ENCODE measurements at regions not wholly inside any gene's neighbourhood (a gene's known extent, or its start where the extent isn't known, plus 50 kb on each side); places are given as distances from the start of the nearest gene placed in this dataset.

DNA sequence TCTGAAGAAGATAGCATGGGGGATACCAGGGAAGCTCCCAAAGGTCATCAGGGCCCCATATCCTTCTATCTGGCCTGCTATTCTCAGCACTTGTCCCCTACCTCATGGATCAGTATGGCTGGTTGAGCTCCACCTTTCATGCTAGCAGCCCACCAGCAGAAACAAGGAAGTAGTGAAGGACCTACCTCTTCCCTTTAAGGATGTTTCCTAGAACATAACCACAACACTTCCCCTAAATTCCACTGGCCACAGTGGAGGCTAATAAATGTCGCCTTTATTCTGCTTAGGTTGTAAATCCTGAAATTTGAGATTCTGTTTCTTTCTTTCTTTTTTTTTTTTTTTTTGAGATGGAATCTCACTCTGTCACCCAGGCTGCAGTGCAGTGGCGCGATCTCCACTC lies 128.6 kb upstream of the PARP11 start:
- Mint-ChIP-seq H3K9me3 (peaks cover 7% of the 10 kb centered on the region), H3K36me3 (no peaks in the 10 kb centered on the region), H3K27me3 (peaks cover 4% of the 10 kb centered on the region), H3K27ac (no peak overlapping the region), H3K4me3 (no peak overlapping the region), H3K4me1 (peaks cover 26% of the 10 kb centered on the region)
- ATAC-seq (ENCODE audit: low read depth) (no peak), DNase-seq (no peak)
- POLR2A ChIA-PET, result interaction anchor here (0.7 kb wide), 1 partner anchor 92 kb away, joined by 3 read pairs; no protein-coding TSS in a partner anchor

DNA sequence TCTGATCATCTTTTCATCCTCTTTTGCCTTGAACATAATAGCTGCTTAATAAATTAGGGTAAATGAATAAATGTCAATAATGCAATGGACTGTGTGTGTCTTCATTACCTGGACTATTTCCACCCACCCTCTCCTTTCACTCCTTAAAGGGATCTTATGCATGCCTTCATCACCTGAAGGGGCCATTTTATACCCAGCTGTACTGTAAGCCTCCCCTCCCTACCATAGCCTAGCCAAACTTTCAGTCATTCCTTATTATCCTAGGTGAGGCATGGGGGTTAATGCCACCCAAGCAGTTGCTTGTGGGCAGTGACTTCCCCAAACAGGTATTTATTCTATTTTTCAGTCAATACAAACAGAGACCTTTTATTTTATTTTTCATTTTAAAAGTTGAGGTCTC lies 127.8 kb upstream of the PARP11 start:
- H3K4me1 Mint-ChIP-seq, result peaks cover 26% of the 10 kb centered on the region

DNA sequence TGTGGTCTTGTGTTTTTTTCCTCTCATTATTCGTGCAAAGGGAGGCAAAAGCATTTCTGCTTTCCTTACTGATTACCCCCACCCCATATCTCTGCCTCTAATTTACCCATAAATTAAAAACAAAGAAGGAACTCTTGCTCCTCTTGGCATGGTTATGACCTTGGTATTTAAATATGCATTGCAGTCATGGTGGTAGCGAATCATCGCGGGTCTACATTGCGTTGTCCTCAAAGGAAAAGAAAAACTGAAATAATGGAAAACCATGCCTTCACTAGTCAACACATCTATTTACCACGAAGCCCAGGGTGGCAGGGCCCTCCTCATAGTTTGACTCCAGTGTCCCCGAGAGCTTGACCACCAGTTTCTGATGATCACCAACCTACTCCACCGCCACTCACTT lies 126.7 kb upstream of the PARP11 start:
- H3K27me3 Mint-ChIP-seq, result peaks cover 4% of the 10 kb centered on the region
- ATAC-seq (ENCODE audit: low read depth) (no peak), DNase-seq (no peak)
- peaks cover 24% of the 10 kb centered on the region for H3K4me1 Mint-ChIP-seq
- H3K4me3 Mint-ChIP-seq, result no peak overlapping the region
- POLR2A ChIA-PET, result interaction anchor here (1.7 to 2.9 kb wide), 2 partner anchors 269 to 276 kb away, joined by 9 to 13 read pairs; no protein-coding TSS in a partner anchor
- no peaks in the 10 kb centered on the region for H3K36me3 Mint-ChIP-seq
- no peak overlapping the region for H3K27ac Mint-ChIP-seq
- peaks cover 7% of the 10 kb centered on the region for H3K9me3 Mint-ChIP-seq

More for the DNA sequence above, 127.8 kb upstream of the PARP11 start:
- DNase-seq, result no peak
- Mint-ChIP-seq H3K4me3 (no peak overlapping the region), H3K27ac (no peak overlapping the region), H3K9me3 (peaks cover 7% of the 10 kb centered on the region), H3K27me3 (peaks cover 4% of the 10 kb centered on the region), H3K36me3 (no peaks in the 10 kb centered on the region)
- ATAC-seq (ENCODE audit: low read depth), result no peak
- POLR2A ChIA-PET, result interaction anchor here (1.7 kb wide), 1 partner anchor 275 kb away, joined by 9 read pairs; no protein-coding TSS in a partner anchor

DNA sequence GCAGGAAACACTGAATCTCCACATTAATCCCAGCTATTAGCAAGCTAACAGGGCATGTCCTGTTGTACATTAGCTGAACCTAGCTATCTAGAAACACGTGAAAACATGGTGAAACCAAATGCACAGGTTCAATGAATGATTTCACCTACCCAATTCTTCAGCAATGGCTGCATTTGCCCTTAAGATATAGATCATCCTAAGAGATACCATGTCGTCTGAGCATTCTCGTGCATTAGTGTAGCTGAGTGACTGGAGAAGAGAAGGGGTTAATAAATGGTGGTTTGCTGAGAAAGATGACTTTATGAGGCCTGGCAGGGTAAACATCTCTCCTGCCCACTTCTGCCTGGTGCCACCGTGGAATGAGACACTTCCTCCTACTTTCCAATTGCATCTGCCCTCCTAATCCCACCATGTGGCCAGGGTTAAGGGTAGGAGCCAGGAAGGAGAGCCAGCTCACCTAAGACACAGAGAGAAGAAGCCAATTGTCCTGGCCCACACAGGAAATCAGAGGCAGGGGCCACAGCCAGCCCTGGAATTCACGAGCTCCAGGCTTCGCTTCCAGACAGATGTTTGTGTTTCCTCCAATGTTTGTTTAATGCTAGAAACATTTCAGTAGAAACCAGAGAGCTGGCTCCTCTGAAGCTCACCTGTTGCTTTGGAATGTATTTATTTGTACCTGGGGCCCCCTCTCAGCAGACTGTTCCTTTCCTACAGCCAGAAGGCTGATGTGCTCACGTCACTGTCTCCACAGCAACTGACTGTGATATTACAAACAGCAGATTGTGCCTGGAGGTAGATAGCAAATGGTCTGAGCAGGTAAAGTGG lies 126.0 kb upstream of the PARP11 start:
- DNase-seq, result no peak
- Mint-ChIP-seq H3K4me3 (no peak overlapping the region), H3K9me3 (peaks cover 7% of the 10 kb centered on the region)

DNA sequence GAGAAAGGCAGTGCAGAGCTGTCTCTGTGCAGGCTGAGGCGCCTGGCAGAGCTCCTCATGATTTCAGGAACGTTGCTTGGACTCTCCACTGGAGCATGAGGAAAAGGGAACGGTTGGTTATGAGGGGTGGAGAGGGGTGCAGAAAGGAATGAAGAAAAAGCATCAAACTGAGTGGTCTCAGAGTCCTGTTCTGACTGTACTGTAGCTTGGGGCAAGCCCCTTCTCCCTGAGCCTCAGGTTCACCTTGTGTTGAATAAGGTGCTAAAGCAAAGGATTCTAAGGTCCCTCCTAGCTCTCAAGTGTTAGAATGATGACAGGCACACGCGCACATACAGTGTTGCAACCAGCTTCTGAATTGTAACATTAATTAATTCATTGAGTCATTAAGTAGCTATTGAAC lies 125.2 kb upstream of the PARP11 start:
- Mint-ChIP-seq H3K36me3 (no peaks in the 10 kb centered on the region), H3K9me3 (peaks cover 7% of the 10 kb centered on the region), H3K27me3 (peaks cover 4% of the 10 kb centered on the region), H3K4me3 (no peak overlapping the region), H3K27ac (no peak overlapping the region), H3K4me1 (peaks cover 24% of the 10 kb centered on the region)
- no peak for DNase-seq
- no peak for ATAC-seq (ENCODE audit: low read depth)
- POLR2A ChIA-PET, result interaction anchor here (1.0 to 2.9 kb wide), 5 partner anchors 10 to 279 kb away, joined by 3 to 17 read pairs (median 7); partner anchors contain the start of gene CCND2

More for the DNA sequence above, 126.0 kb upstream of the PARP11 start:
- Mint-ChIP-seq H3K27me3 (peaks cover 4% of the 10 kb centered on the region), H3K27ac (no peak overlapping the region), H3K4me1 (peaks cover 24% of the 10 kb centered on the region), H3K36me3 (no peaks in the 10 kb centered on the region)
- ATAC-seq (ENCODE audit: low read depth), result no peak
- POLR2A ChIA-PET, result interaction anchor here (1.0 to 2.9 kb wide), 5 partner anchors 10 to 278 kb away, joined by 3 to 17 read pairs (median 7); partner anchors contain the start of gene CCND2

DNA sequence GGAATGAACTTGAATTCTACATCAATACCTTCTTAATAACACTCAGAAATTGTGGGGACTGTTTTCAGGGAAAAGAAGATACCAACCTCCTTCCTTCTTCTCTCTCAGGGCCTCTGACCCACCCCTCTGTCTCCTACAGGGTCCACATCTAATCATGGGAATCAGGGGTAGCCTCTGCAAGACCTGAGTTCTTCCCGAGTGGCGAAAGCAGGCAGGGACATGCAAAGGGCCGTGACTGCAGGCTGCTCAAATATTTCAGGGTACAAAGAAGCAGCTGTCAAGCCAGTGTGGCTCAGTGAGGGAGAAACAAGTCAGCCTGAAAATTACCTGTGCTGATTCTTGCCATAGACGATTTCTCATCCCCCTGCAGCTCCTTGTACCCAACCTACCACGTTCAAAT lies 123.1 kb upstream of the PARP11 start:
- Mint-ChIP-seq H3K4me1 (peaks cover 15% of the 10 kb centered on the region), H3K27me3 (peaks cover 4% of the 10 kb centered on the region), H3K4me3 (no peak overlapping the region), H3K36me3 (no peaks in the 10 kb centered on the region), H3K27ac (no peak overlapping the region), H3K9me3 (peaks cover 7% of the 10 kb centered on the region)
- POLR2A ChIA-PET, result interaction anchor here (0.6 to 2.0 kb wide), 3 partner anchors 35 to 280 kb away, joined by 3 to 9 read pairs (median 4); no protein-coding TSS in a partner anchor
- no peak for ATAC-seq (ENCODE audit: low read depth)
- no peak for DNase-seq

DNA sequence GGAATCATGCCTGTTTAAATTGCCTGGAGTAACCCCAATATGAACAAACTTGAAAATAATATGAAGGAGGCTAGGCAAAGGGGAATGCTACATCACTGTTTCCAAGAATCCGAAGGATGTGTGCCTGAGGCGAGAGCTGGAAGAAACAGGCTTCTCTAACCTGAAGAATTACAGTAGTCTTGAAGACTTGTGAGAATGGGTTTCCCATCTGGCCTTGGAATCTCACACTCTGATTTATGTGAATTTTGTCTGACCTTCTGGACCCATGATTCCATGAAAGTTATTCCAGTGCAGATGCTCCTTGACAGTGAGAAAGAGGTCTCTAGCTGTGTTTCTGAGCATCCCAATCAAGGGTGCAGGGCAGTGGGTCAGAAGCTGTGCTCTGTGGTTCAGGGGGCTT lies 122.1 kb upstream of the PARP11 start:
- DNase-seq, result no peak
- POLR2A ChIA-PET, result interaction anchor here (2.0 kb wide), 1 partner anchor 281 kb away, joined by 9 read pairs; no protein-coding TSS in a partner anchor
- H3K4me3 Mint-ChIP-seq, result no peak overlapping the region
- peaks cover 12% of the 10 kb centered on the region for H3K4me1 Mint-ChIP-seq
- no peak for ATAC-seq (ENCODE audit: low read depth)
- no peak overlapping the region for H3K27ac Mint-ChIP-seq
- no peaks in the 10 kb centered on the region for H3K36me3 Mint-ChIP-seq
- H3K27me3 Mint-ChIP-seq, result no peaks in the 10 kb centered on the region
- no peaks in the 10 kb centered on the region for H3K9me3 Mint-ChIP-seq

DNA sequence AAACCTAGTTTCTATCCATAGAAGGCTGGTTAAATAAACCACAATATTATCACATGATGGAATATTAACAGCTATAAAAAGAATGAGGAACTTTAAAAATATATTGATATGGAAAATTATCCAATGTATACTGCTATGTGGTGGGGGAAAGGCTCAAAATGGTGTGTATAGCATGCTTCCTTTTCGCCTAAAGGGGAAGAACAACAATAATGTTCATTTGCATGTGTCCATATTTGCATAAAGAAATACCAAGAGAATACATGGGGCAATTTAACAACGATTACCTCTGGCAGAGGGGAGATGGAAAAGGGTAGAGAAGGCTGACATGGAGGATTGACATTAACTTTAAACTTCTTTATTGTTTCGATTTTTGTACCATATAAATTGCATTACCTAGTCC lies 121.3 kb upstream of the PARP11 start:
- DNase-seq (no peak), ATAC-seq (ENCODE audit: low read depth) (no peak)
- no peaks in the 10 kb centered on the region for H3K36me3 Mint-ChIP-seq
- POLR2A ChIA-PET, result interaction anchor here (0.7 to 1.9 kb wide), 4 partner anchors 37 to 282 kb away, joined by 3 to 5 read pairs (median 4); partner anchors contain the start of genes CCND2 and PARP11
- H3K27me3 Mint-ChIP-seq, result no peaks in the 10 kb centered on the region
- H3K27ac Mint-ChIP-seq, result no peak overlapping the region
- H3K4me3 Mint-ChIP-seq, result no peak overlapping the region
- H3K4me1 Mint-ChIP-seq, result peaks cover 10% of the 10 kb centered on the region
- no peaks in the 10 kb centered on the region for H3K9me3 Mint-ChIP-seq

DNA sequence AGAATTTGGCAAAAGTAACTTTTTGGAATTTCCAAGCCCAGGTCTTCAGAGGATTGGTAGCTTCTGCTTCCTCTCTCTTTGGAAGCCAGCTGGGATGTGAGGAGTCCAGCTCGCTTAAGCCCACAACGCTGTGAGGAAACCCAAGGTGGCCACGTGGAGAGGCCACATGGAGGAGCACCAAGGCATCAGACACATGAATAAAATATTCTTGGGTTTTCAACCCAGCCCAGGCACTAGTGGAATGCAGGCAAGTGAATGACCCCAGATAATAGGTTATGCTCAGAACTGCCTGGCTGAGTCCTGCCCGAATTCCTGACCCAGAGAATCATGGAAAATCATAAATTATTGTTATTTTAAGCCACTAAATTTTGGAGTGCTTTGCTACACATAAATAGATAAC lies 119.7 kb upstream of the PARP11 start:
- Mint-ChIP-seq H3K36me3 (no peaks in the 10 kb centered on the region), H3K27ac (no peak overlapping the region), H3K4me1 (peaks cover 21% of the 10 kb centered on the region), H3K4me3 (no peak overlapping the region), H3K9me3 (no peaks in the 10 kb centered on the region), H3K27me3 (no peaks in the 10 kb centered on the region)
- POLR2A ChIA-PET, result interaction anchor here (1.2 to 1.9 kb wide), 3 partner anchors 38 to 284 kb away, joined by 4 to 6 read pairs (median 5); partner anchors contain the start of gene CCND2
- DNase-seq, result no peak
- ATAC-seq (ENCODE audit: low read depth), result no peak

DNA sequence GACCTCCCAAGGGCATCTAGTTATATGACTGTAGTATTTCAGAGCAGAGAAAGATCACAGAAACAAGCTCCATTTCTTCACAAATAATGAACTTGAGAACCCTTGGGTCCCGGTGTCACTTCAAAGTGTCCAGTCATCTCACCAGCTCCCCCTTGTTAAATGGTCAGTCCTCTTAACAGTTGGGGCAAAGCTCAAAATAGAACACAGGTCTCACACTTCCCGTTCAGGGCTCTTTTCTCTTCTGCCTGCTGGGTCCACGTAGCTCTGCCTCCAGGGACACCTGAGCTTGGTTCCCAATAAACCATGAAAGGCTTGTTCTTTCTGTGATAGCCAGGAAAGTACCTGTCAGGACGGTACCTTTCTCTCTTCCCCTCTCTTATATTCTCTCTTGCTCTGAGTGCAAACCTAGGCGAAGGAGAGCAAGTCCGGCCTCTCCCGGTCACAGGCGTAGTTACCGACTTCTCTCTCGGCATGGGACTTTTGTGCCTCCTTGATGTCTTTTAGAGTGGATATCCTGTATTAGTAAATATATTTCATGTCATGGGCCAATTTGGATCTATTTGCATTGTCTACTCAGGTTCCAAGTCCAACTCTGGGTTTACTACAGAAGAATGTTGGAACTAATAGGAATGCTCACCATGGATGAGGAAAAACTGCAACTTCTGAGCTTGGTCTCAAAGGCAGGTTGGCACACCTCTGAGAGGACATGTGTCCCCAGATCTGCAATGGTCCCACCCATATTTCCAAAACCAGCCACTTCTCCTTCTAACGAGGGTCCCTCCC lies 118.8 kb upstream of the PARP11 start:
- DNase-seq, result no peak
- Mint-ChIP-seq H3K4me1 (peaks cover 19% of the 10 kb centered on the region), H3K27ac (no peak overlapping the region), H3K9me3 (no peaks in the 10 kb centered on the region), H3K27me3 (no peaks in the 10 kb centered on the region), H3K36me3 (peaks cover 4% of the 10 kb centered on the region), H3K4me3 (no peak overlapping the region)
- no peak for ATAC-seq (ENCODE audit: low read depth)
- POLR2A ChIA-PET, result interaction anchor here (1.7 kb wide), 1 partner anchor 285 kb away, joined by 6 read pairs; no protein-coding TSS in a partner anchor

DNA sequence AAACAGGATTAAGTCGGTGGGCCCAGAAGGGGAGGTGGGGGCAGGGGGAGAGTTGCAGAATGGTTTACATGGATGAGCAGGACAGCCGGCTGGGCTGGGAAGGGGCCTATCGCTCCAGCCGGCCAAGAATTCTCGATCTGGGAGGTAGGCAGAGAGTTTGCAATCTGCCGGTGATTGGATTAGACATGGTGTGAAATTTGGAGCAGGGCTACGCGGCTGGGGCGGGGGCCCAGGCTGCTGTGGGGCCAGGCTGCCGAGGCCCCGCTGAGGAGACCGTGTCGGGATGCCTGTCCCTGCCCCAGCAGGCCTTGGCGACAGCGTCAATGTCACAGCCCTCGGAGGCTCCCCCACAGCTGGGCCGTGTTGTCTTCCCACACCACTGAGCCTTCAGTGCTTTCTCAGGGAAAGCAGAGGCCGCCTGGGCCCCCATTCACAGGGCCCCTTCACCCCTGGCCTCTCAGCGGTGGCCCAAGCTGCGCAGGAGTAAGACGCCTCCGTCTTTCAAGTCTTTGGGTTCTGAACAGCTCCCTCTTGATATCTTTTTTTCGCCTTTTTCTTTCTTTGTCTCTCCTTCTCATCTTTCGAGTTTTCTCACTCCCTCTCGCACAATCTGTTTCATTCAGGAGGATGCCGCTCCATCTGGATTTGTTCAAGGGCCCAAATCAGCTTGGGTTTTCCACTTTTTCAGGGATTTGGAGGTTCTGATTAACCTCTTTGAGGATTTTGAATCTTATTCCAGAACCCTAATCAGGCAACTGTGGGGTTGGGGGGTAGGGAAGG lies 117.5 kb upstream of the PARP11 start:
- H3K27ac Mint-ChIP-seq, result no peak overlapping the region
- DNase-seq (no peak), ATAC-seq (ENCODE audit: low read depth) (no peak)
- no peaks in the 10 kb centered on the region for H3K27me3 Mint-ChIP-seq
- H3K36me3 Mint-ChIP-seq, result peaks cover 4% of the 10 kb centered on the region
- no peak overlapping the region for H3K4me3 Mint-ChIP-seq
- POLR2A ChIA-PET, result interaction anchor here (0.7 to 1.2 kb wide), 3 partner anchors 14 to 99 kb away, joined by 3 read pairs; no protein-coding TSS in a partner anchor
- peaks cover 2% of the 10 kb centered on the region for H3K9me3 Mint-ChIP-seq
- H3K4me1 Mint-ChIP-seq, result peaks cover 19% of the 10 kb centered on the region

DNA sequence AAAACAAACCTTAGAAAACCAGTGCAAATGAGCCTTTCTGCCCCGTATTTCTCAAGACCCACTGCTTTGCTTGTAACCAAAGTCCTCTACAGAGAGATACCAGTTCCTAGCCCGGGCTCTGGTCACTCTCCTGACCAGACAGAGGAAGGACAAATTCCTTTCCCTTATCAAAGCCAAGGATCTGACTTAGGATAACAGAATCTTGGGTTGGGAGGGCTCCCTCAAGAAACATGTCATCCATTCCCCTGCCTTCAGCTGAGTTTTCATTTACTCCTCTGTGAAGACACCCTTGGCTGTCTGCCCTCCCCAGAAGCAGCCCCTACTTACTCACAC lies 116.0 kb upstream of the PARP11 start:
- POLR2A ChIA-PET, result interaction anchor here (0.5 to 2.6 kb wide), 14 partner anchors 9 to 294 kb away, joined by 3 to 14 read pairs (median 5); no protein-coding TSS in a partner anchor

More for the DNA sequence above, 116.0 kb upstream of the PARP11 start:
- Mint-ChIP-seq H3K4me3 (no peak overlapping the region), H3K36me3 (peaks cover 4% of the 10 kb centered on the region), H3K27me3 (no peaks in the 10 kb centered on the region), H3K27ac (peak overlapping the region; percentile 87), H3K9me3 (peaks cover 2% of the 10 kb centered on the region), H3K4me1 (peaks cover 19% of the 10 kb centered on the region)
- DNase-seq (no peak), ATAC-seq (ENCODE audit: low read depth) (no peak)

Data from activated naive CD8-positive, alpha-beta T cell treated with anti-CD3 and anti-CD28 coated beads, Interleukin-2, amount 10 ng/mL, durations not matched to agents 7 days and 5 days (primary cell).